ENCODE measurements at regions not wholly inside any gene's neighbourhood (a gene's known extent, or its start where the extent isn't known, plus 50 kb on each side); places are given as distances from the start of the nearest gene placed in this dataset.

DNA sequence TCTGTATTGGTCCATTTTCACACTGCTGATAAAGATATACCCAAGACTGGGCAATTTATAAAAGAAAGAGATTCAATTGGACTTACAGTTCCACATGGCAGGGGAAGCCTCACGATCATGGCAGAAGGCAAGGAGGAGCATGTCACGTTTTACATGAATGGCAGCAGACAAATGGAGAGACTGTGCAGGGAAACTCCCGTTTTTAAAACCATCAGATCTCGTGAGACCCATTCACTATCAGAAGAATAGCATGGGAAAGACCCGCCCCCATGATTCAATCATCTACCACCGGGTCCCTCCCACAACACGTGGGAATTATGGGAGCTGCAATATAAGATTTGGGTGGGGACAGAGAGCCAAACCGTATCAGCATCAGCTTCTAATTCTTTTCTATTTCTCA lies 217.0 kb downstream of the ANAPC1 start:
- no peak for DNase-seq (ENCODE audit: low read depth)
- TF ChIP-seq, protein P1, sequence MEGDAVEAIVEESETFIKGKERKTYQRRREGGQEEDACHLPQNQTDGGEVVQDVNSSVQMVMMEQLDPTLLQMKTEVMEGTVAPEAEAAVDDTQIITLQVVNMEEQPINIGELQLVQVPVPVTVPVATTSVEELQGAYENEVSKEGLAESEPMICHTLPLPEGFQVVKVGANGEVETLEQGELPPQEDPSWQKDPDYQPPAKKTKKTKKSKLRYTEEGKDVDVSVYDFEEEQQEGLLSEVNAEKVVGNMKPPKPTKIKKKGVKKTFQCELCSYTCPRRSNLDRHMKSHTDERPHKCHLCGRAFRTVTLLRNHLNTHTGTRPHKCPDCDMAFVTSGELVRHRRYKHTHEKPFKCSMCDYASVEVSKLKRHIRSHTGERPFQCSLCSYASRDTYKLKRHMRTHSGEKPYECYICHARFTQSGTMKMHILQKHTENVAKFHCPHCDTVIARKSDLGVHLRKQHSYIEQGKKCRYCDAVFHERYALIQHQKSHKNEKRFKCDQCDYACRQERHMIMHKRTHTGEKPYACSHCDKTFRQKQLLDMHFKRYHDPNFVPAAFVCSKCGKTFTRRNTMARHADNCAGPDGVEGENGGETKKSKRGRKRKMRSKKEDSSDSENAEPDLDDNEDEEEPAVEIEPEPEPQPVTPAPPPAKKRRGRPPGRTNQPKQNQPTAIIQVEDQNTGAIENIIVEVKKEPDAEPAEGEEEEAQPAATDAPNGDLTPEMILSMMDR (IDR thresholded peaks at IDR 0.05; ENCODE audit: control insufficient read depth, insufficient read depth, low read depth, low read length, missing control alignments), result no peak
- no peak overlapping the region for H3K4me3 ChIP-seq (ENCODE audit: control insufficient read depth, low read depth, low read length)

- peak; percentile 67 for DNase-seq (ENCODE audit: low read depth)
- TF ChIP-seq, protein P1 (IDR thresholded peaks at IDR 0.05; ENCODE audit: control insufficient read depth, insufficient read depth, low read depth, low read length, missing control alignments), result peak; percentile 78
- H3K4me3 ChIP-seq (ENCODE audit: control insufficient read depth, low read depth, low read length), result no peak overlapping the region
Measured at GRCh38 chr2:111667542-111668273, 216.3 kb downstream of the ANAPC1 start.

DNA sequence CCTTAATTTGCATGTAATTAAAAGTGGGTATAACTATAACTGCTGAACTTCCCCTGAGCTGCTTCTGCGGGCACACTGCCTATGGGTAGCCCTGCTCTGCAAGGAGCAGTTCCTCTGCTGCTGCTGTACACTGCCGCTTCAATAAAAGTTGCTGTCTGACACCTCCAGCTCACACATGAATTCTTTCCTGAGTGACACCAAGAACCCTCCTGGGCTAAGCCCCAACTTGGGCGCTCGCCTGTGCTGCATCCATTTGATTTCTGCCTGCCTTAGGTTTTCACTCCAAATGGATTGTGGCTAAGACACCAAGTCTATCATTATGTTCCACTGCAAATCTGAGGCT lies 215.7 kb downstream of the ANAPC1 start:
- TF ChIP-seq, protein P1 (IDR thresholded peaks at IDR 0.05; ENCODE audit: control insufficient read depth, insufficient read depth, low read depth, low read length, missing control alignments), result no peak
- DNase-seq (ENCODE audit: low read depth), result no peak
- no peak overlapping the region for H3K4me3 ChIP-seq (ENCODE audit: control insufficient read depth, low read depth, low read length)

DNA sequence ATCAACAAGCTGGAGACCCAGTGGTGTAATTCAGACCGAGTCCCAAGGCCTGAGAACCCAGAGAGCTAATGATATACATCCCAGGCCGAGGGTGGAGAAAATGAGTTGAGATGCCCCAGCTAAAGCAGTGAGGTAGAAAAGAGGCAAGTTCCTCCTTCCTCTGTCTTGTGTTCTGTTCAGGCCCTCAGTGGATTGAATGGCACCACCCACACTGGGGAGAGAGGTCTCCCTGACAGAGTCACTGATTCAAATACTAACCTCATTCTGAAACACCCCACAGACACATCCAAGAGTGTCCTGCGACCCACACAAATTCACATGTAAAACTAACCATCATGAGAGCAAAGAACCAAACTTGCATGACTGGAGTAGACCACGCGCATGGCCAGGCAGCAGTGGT lies 215.3 kb downstream of the ANAPC1 start:
- TF ChIP-seq, protein P1 (IDR thresholded peaks at IDR 0.05; ENCODE audit: control insufficient read depth, insufficient read depth, low read depth, low read length, missing control alignments), result no peak
- H3K4me3 ChIP-seq (ENCODE audit: control insufficient read depth, low read depth, low read length), result no peak overlapping the region
- DNase-seq (ENCODE audit: low read depth), result no peak

GRCh38 chr2:111669928-111670695 lies 213.9 kb downstream of the ANAPC1 start:
- no peak for DNase-seq (ENCODE audit: low read depth)
- TF ChIP-seq, protein P1 (IDR thresholded peaks at IDR 0.05; ENCODE audit: control insufficient read depth, insufficient read depth, low read depth, low read length, missing control alignments), result no peak

GRCh38 chr2:111670776-111671175 lies 213.2 kb downstream of the ANAPC1 start:
- H3K4me3 ChIP-seq (ENCODE audit: control insufficient read depth, low read depth, low read length), result no peak overlapping the region
- no peak for DNase-seq (ENCODE audit: low read depth)
- TF ChIP-seq, protein P1 (IDR thresholded peaks at IDR 0.05; ENCODE audit: control insufficient read depth, insufficient read depth, low read depth, low read length, missing control alignments), result no peak

More at GRCh38 chr2:111669928-111670695, 213.9 kb downstream of the ANAPC1 start:
- H3K4me3 ChIP-seq (ENCODE audit: control insufficient read depth, low read depth, low read length), result no peak overlapping the region

Measured in AG09309 (cell line).